HG03565 (cell line): ENCODE measurements at regions not wholly inside any gene's neighbourhood (a gene's known extent, or its start where the extent isn't known, plus 50 kb on each side); places are given as distances from the start of the nearest gene placed in this dataset.

ENCODE experiments used
- ATAC-seq: cut with Tn5 transposase; IDR thresholded peaks from one replicate; pipeline ENCODE4 v1.9.1; 2021; ENCODE audit warnings: mild to moderate bottlenecking, moderate library complexity; ENCODE audit not compliant: unreplicated experiment

DNA sequence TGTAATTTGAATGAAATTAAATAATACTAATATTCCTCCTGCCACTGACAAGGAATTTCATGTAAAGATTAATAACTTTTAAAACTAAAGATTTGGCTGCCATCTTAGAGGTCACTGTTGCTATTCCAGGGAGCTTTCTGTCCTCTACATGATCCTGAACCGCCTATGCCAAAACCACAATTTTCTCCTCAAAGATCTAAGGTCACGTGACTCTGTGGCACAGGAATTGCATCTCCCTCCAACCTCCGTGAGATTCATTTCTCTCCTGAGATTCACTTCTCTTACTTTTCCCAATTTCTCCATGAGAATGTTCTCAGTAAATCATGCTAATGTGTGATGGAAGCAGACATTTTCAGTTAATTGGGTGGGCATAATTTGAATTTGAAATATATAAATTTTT lies 379.6 kb upstream of the TSHZ2 start:
- ATAC-seq: no peak

DNA sequence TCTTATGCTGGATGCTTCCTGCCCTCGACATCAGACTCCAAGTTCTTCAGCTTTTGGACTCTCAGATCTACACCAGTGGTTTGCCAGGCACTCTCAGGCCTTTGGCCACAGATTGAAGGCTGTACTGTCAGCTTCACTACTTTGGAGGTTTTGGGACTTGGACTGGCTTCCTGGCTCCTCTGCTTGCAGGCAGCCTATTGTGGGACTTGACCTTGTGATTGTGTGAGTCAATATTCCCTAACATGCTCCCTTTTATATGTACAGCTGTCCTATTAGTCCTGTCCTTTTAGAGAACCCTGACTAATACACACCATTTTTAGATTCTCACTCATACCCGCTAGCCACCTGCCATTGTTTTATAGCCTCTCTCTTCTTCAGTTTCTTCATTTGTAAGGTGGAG lies 382.1 kb upstream of the TSHZ2 start:
- ATAC-seq: no peak

DNA sequence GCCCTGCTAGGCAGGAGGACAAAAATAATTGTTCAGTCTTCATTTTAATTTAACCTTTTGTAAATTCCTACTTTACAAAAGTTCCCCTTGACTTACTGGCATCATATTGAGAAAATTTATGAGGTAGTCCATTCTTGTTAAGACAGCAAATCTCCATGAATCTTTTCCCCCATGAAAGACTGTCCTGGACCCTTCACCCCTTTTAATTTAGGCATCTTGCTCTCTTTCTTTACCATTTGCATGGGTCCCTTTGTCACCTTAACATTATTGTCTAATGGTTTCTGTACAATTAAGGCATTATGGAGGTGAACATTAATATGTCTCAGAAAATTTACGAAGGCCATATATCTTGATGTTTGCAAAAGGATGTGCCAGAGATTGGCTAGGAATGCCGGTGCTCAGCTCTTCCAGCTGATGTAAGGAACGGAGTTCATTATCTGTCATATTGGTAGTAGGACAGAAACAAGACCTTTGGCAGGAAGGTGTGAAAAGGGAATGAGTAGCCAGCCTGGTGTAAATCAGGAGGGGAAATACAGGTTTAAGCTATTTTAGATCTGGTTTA lies 382.8 kb upstream of the TSHZ2 start:
- ATAC-seq: no peak

DNA sequence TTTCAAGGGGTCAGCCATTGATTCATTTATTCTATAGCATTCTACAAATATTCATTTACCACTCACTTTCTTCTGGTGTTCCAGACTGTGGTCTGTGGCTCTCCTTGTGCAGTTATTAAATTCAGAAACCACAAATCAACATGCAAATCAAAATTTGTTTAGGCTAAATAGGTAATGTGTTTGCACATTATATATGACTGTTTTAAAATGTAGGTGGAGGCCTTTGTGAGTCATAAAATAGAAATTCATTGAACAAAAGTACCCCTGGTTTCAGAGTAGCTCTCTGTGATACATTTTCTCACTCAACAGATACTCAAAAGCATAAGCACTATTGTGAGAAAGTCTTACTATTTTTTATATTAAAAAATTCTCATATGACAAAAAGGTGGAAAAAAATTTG lies 385.5 kb upstream of the TSHZ2 start:
- ATAC-seq: no peak

DNA sequence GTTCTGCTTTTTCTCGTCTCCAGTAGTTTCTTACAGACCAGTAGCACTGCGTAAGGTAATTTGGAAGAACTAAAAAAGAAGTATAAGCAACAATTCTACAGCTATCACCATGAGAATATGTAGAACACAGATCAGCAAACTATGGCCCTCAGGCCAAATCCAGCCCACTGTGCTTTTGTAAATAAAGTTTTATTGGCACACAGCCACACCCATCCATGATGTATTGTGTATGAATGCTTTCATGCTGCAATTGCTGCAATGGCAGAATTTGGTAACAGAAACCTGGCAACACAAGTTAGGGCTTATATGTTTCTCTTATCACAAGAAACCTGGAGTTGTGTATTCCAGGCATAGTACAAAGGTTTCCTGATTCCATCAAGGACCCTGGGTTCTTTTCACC lies 386.8 kb upstream of the TSHZ2 start:
- ATAC-seq: no peak

DNA sequence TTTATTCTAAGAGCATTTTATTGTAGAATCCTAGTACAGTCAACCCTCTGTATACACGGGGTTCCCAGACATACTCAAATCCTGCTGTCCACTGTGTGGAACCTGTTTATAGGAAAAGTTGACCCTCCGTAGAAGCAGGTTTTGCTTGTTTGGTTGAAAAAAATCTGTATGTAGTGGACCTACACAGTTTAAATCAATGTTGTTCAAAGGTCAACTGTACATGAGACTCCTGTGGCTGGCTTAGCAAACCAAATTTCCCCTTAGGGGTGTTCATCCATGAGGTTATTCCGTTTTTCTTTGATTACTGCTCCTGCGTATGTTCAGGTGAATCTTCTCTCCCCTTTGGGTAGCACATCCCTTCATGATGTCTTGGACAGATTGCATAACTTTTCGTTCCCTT lies 387.0 kb upstream of the ZFP64 start:
- no peak for ATAC-seq

DNA sequence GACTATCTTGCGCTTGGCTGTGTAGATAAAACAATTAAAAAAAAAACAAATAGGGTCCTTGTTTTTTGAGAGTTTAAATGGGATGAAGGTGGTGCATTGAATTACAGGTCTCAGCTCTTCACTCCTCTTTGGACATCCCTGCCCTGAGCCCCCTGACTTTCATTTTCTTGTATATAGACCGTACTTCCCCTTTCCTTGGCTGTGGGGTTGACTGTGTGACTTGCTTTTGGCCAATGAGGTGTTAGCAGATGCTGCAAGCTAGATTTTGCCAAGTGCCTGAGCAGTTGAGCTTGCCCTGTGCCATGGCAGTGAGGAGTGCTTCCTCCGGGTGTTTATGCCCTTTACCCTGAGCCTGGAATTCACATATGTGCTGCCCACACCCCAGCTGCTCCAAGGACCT lies 386.1 kb upstream of the ZFP64 start:
- ATAC-seq: no peak

DNA sequence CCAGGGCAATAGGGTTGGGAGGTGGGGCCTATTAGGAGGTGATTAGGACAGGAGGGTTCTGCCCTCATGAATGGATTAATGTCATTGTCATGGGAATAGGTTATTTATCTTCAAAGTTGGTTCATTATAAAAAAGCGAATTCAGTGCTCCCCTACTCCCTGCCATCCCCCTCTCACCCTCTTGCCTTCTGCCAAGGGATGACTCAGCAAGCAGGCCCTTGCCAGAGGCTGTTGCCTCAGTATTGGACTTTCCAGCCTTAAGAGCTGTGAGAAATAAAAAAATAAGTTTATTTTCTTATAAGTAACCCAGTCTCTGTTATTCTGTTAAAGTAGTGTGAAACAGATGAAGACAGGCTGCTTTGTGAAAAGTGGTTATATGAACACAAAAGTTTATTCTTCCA lies 381.1 kb upstream of the ZFP64 start:
- no peak for ATAC-seq

DNA sequence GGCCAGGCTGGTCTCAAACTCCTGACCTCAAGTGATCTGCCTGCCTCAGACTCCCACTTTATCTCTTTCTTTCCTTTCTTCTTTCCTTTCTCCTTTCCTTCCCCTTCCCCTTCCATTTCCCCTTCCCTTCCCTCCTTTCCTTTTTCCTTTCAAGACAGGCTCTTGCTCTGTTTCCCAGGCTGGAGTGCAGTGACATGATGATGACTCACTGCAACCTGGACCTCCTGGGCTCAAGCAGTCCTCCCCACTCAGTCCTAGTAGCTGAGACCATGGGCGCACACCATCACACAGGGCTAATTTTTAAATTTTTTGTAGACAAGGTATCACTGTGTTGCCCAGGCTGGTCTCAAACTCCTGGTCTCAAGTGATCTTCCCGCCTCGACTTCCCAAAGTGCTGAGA lies 377.6 kb upstream of the ZFP64 start:
- no peak for ATAC-seq

DNA sequence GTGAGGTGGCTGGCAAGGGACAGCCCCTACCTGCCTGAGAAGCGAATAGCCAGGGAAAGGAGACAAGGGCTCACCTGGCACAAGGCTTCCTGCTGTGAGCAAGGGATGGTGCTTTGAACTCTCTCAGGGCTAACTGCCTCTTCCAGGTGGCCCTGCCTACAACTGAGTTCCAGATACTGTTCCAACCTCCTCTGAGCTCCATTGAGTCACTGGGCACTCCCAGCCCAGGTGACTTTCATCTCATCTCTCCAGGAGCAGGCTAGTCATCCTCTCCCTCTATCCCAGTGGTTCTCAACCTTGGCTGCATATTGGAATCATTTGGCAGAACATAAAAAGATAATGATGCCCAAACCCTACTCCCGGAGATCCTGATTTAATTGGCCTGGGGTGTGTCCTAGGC lies 374.0 kb upstream of the ZFP64 start:
- no peak for ATAC-seq

DNA sequence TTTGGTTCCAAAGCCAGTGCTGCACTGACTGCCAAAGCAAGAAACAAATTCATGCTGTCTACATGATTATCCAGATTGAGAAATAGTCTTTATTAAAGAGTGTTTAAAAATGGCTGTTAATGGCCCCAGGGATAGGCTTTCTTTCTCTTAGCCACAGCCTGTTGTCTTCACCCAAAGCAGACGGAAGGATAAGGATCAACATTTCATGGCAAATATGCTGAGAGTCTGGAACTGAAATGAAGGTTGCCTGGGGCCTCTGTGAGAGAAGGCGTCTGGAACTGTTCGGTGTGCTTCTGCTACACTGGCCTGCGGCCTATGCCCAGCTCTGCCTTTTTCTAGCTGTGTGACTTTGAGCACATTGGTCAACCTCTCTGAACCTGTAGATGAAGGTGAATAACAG lies 373.0 kb upstream of the ZFP64 start:
- no peak for ATAC-seq

DNA sequence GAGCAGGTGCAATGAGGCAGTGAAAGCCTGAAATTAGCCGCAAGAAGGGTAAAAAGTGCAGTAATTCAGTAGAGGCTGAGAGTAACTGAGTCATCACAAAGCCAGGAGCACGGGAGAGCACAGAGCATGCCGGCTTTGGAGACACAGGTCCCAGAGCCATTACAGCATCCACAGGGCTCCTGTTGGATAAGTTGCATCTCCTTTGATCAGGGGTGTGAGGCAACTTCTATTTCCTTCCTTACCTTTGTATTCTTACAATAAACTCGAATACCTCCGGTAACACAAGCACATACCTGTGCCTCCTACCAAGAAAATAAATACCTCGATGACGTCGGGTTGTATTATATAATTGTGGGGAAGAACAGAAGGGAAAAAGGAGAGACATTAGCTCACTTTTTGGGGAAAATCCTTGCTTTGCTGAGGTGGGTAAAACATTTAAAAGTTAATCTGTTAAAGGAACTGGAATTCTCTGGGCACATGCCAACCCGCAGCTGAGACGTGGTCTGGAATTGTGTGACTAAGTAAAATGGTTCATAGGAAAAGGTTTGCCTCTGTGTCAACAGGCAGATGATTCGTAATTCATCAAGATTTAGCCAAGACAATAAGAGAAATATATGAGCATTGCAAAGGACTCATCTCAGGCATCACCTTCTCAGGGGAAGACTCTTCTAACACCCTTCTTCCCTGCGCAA lies 360.7 kb upstream of the ZFP64 start:
- ATAC-seq: no peak

DNA sequence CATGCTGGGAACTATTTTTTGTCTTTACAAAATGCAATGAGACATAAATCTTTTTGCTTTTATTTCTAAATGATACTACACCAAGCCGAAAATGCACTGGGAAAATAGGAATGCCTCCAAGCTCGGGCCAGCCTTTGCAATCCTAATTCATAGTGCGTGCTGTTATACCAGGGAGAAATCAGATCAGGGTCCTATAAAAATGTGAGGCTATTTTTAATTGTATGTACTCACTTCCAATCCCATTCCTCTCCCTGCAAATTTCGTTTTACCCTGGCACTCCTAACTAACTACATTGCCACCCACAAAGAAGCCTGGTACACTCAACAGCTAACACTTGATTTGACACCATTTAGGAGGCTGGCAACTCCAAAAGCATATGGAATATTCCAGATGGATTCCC lies 350.6 kb upstream of the ZFP64 start:
- no peak for ATAC-seq

DNA sequence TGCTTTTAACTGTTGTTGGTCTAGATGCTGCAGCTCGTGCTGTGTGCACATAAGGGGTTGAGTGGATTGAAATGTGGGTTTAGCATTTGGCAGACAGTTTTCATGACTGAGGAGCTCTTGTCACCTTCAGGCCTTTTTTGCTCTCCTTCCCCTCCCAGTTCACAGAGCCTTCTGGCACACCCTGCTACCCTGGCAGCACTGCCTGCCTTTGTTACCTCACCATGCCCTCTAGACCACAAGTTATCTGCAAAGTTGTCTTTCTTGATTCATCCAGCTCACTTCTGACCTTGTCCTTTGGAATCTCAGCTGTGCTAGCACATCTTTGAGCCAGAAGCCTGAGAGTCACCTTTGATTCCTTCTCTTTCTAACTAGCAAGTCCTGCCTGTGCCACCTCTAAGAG lies 348.9 kb upstream of the ZFP64 start:
- no peak for ATAC-seq

DNA sequence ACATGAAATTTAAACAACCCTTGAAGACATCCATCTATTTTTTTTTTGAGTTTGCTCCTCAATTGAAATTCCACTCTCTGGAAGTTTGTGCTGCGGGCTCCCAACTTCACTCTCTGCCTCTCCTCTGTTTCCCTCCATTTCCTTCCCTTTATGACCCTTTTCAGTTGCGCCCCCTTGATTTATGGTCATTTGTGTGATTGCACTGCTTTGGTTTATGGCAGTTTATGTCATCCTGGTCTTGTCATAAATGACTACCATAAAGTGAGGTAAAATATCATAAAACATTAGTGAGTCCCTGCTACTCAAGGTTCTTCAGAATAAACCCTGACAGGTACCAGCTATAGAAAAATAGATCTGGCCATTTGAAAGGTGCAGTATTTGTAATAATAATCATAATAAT lies 348.3 kb upstream of the ZFP64 start:
- ATAC-seq: no peak

DNA sequence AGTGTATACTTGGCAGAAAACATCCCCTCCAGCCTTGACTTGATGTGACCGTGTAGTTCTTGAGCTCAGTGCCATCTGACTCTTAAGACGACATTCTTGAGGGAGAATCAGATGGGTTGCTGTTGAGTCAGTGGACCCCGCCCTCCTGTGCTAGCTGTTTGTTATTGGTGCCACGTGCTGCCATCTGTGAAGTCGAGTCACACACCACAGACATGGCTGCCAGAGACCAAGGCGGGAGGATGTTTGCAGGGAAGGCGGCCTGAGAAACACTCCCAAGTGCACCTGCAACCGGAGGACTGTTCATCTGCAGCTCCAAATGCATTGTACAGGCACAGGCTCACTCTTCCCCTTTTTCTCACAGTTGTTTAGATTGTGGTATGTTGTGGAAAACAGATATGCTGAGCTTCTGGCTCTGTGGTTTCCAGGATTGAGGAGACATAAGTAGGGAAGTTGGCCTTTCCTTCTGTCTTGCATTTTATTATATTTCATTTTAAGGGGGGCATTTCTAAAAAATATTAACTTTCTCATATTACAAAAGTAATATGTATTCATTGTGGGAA lies 345.3 kb upstream of the ZFP64 start:
- no peak for ATAC-seq

DNA sequence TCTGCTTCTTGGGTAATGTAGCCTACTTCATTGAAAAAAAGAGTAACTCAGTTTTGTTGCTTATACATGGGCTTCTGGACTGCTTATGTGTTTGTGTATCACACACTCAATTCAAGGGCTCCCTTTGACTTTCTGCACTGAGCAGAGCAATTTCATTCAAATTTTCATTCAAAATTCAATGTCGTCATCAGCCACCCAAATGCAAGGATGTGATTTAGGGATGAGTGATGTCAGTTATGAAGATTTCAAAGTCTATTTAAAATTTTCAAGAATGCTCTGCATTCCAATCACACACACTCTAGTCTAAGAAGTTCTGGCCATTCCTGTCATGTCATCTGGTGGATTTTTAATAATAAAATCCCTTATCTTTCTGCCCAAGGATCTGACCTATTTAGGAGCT lies 344.5 kb upstream of the ZFP64 start:
- no peak for ATAC-seq

DNA sequence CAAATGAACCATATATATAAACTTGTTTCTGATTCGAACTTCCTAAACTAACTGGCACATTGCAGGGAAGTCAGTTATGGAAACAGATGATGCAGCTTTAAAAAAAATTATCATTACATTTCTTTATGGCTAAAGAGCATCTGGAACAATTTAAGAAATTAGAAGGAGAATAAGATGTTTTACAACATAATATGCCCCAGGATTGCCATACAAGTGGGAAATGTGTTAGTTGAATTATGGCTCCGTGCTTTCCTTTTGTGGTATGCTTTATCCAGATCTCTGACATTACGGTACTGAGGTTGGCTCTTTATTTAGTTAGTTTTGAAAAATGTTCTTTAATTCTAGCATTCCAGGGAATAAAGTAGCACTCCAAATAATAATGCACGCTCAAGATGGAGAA lies 343.0 kb upstream of the ZFP64 start:
- no peak for ATAC-seq

DNA sequence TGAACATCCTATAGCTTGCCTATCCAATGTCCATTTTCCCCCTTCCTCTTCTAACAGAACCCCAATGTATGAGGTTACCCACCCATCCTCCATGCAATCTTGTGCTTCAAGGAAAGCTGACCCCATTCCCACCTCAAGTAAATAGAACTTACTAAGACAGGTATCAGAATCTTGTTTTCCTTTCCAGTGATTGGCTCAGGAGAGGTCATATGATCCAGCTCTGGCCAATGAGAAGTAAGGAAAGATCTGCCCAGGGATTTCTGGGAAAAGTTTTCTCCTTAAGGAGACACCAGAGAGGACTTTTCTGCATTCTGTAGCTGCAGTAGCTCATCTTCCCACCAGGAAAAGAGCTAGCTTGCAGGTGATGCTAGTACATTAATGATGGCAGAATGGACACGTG lies 341.8 kb upstream of the ZFP64 start:
- ATAC-seq: no peak

DNA sequence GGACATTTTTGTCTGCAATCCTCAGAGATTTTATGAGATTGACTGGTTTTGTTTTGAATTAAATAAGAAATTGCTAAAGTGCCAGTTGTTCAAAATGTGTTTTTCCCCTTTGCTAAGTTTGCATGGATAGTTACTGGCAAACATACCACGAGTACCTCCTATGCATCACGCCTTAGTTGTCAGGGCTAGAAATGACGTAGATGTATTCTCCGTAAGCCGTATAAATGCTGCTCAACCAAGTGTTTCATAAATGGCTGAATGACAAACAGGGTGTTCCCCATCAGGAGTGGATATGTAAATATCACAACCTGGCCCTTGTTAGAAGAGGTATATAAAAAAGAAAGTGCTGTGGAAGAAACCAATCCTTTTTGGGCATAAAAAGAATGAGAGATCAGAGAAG lies 341.1 kb upstream of the ZFP64 start:
- ATAC-seq: no peak

DNA sequence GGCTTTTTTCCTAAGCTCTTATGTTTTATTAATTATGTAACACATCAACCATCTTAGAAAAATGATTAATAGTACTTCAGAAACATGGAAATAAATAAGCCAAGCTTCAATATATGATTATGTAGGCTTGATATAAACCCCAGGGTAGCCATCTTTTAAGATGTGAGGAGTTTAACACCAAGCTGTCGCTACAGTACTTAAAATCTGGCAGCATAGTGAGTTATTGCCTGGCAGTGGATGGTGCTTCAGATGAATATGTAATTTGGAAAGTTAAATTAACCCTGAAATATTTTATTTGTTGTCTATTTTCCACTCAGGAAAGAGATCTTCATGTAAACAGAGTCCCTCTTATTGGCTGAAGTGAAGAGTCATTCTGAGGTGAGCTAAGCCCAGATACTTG lies 339.0 kb upstream of the ZFP64 start:
- ATAC-seq: no peak

DNA sequence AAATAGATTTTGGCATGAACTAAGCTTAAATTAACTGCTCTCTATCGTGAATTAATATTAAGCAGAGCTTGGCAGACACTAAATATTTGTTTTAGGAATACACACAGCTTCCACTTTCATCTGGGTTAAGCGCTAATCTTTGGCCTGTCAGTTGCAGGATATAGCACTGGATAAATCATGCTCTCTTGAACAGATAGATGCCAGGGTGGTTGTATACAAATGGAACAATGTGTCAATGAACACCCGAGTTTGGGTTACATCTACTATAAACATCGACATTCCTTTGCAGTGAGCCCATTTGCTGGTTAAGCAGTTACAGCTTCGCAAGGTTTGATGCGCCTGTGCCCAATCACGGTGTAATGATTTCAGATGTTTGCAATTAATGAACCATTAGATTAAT lies 338.2 kb upstream of the ZFP64 start:
- ATAC-seq: no peak

DNA sequence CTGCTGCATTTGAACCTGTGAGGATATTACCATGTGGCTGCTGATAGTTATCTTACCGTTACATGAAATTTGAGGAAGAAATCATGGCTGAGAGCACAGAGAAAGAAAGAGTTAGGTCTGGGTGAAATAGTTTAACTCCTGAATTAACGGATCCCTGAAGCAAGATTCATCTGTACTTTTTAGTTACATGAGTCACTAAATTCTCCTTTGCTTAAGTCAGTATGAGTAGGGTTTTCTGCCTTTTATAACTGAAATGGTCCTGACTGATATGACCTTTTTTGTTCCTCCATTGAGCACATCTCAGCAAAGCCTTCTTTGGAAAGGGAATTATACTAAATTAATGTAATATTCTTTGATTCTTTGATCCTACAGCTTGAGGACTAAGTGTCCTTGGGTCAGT lies 333.3 kb upstream of the ZFP64 start:
- ATAC-seq: no peak
